Brain microvascular endothelial cell (primary cell): ENCODE measurements at regions not wholly inside any gene's neighbourhood (a gene's known extent, or its start where the extent isn't known, plus 50 kb on each side); places are given as distances from the start of the nearest gene placed in this dataset.

Experiments
- DNase-seq: peaks from one replicate; pipeline ENCODE4 v3.0.0-alpha.2; 2020
- H3K27ac ChIP-seq: fragments of 250-450 bp; sonication (Bioruptor Pico); 2 replicates; pipeline ENCODE4 v1.5.1; 2020; ENCODE audit warnings: mild to moderate bottlenecking, moderate library complexity
- H3K27me3 ChIP-seq: fragments of 250-450 bp; sonication (Bioruptor Pico); replicated peaks from 2 replicates; pipeline ENCODE4 v1.5.1; 2020; ENCODE audit warnings: mild to moderate bottlenecking
- H3K36me3 ChIP-seq: fragments of 250-450 bp; sonication (Bioruptor Pico); replicated peaks from 2 replicates; pipeline ENCODE4 v1.5.1; 2020; ENCODE audit warnings: mild to moderate bottlenecking
- H3K4me3 ChIP-seq: 2 replicates; pipeline ENCODE4 v1.5.1; 2011; ENCODE audit warnings: low read depth, mild to moderate bottlenecking, control low read depth, low read length, moderate library complexity
- in situ Hi-C: cut with HindIII; loops from 2 replicates; pipeline ENCODE4 v1.10.0; 2017; ENCODE audit warnings: low sequenced_read_pairs, low pct_ligation_motif_present
- TF ChIP-seq, protein P1 (sequence below): IDR thresholded peaks from 2 replicates; pipeline ENCODE4 v1.5.1; 2011; ENCODE audit warnings: low read depth, mild to moderate bottlenecking, moderate library complexity, low read length, control low read depth, inconsistent platforms; ENCODE audit errors: missing control alignments

DNA sequence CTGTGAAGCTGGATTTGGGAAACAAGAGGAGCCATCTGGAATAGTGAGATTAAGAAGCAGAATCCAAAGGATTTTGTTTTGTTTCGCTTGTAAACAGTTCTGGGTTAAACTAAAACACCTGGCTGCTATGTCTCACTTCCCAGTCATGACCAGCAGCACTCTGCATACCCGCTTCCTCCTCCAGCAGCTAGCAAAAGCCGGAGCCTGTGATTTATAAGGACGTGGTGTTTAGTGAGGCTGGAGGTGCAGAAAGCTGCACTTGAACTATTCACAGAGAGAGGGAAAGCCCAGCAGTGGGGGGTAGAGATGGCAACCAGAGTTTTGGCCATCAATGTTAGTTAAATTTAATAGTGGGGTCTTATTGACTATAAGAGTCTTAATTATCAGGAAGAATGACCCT, 240.2 kb downstream of the AJAP1 start:
- H3K36me3 ChIP-seq: no peaks in the 10 kb centered on the region
- H3K27ac ChIP-seq: no peak overlapping the region
- DNase-seq: no peak
- no peak overlapping the region for H3K4me3 ChIP-seq
- in situ Hi-C loops: no loop called here
- TF ChIP-seq, protein P1, sequence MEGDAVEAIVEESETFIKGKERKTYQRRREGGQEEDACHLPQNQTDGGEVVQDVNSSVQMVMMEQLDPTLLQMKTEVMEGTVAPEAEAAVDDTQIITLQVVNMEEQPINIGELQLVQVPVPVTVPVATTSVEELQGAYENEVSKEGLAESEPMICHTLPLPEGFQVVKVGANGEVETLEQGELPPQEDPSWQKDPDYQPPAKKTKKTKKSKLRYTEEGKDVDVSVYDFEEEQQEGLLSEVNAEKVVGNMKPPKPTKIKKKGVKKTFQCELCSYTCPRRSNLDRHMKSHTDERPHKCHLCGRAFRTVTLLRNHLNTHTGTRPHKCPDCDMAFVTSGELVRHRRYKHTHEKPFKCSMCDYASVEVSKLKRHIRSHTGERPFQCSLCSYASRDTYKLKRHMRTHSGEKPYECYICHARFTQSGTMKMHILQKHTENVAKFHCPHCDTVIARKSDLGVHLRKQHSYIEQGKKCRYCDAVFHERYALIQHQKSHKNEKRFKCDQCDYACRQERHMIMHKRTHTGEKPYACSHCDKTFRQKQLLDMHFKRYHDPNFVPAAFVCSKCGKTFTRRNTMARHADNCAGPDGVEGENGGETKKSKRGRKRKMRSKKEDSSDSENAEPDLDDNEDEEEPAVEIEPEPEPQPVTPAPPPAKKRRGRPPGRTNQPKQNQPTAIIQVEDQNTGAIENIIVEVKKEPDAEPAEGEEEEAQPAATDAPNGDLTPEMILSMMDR: no peak
- H3K27me3 ChIP-seq: no peaks in the 10 kb centered on the region

DNA sequence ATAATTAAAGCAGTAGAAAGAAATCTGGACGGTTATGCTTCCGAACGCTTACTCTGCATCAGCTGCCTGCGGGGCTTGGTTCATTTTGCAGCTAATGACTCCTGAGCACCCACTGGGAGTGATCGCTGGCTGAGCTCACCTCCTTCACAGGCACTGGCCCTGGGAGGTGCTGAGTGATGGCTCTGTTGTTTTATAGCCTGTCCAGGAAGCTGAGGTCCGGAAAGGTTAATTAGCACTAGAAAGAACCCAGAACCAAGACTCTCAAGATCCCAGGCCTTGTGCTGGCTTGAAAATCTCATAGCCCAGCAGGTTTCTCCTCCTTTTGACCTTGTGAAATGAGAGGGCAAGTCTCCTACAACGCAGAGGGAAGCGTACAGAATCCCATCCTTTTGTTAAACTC, 226.2 kb downstream of the AJAP1 start:
- TF ChIP-seq, protein P1: no peak
- H3K4me3 ChIP-seq: no peak overlapping the region
- H3K27ac ChIP-seq: no peak overlapping the region
- no peaks in the 10 kb centered on the region for H3K36me3 ChIP-seq
- in situ Hi-C loops: no loop called here
- no peaks in the 10 kb centered on the region for H3K27me3 ChIP-seq
- no peak for DNase-seq

DNA sequence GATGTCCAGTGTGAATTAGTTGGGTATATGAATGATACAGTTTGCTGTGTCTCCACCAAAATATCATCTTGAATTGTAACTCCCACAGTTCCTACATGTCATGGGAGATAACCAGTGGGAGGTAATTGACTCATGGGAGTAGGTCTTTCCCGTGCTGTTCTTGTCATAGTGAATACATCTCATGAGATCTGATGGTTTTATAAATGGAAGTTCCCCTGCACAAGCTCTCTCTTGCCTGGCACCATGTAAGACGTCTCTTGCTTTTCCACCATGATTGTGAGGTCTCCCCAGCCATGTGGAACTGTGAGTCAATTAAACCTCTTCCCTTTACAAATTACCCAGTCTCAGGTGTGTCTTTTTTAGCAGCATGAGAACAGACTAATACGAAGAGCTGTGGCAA, 223.0 kb downstream of the AJAP1 start:
- H3K36me3 ChIP-seq: no peaks in the 10 kb centered on the region
- TF ChIP-seq, protein P1: no peak
- no peak overlapping the region for H3K27ac ChIP-seq
- no peak overlapping the region for H3K4me3 ChIP-seq
- in situ Hi-C loops: no loop called here
- no peaks in the 10 kb centered on the region for H3K27me3 ChIP-seq
- DNase-seq: no peak

DNA sequence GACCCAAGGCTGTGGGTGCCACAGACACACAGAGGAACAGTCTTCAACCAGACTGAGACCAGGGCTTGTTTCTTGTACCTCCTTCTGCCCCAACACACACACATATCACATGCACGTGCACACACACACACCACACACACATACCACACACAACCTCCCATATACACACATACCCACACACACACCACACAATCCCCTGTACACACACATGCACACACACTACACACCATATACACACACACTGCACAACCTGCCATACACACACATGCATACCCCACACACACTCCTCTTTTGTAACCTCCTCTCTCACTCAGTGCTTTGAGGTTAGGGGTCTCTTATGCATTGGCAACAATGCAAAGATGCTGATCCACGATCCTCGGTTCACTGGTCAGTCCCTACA, 217.0 kb downstream of the AJAP1 start:
- in situ Hi-C loops: no loop called here
- DNase-seq: no peak
- Histone ChIP-seq H3K4me3 (no peak overlapping the region), H3K36me3 (no peaks in the 10 kb centered on the region), H3K27me3 (no peaks in the 10 kb centered on the region), H3K27ac (no peak overlapping the region)
- TF ChIP-seq, protein P1: no peak

DNA sequence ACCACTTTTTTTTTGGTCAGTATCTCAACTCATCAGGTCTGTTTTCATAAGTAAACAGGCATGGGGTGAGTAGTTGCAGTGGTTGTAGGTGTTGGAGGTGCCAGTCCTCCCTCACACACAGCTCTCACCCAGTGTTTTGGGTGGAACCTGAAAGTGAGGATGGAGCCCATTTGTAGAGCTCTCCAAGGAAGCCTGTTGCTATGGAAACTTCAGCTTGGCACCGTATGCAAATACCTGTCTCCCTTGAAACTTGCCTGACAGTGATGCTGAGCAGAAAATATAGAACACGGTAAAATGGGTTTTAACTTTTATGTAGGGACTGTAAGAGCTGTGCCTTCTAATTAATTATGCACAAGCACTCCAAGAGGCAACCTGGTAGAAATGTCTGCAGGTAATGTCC, 214.1 kb downstream of the AJAP1 start:
- TF ChIP-seq, protein P1: no peak
- Histone ChIP-seq H3K27me3 (no peaks in the 10 kb centered on the region), H3K27ac (no peak overlapping the region), H3K36me3 (no peaks in the 10 kb centered on the region), H3K4me3 (no peak overlapping the region)
- in situ Hi-C loops: no loop called here
- no peak for DNase-seq

DNA sequence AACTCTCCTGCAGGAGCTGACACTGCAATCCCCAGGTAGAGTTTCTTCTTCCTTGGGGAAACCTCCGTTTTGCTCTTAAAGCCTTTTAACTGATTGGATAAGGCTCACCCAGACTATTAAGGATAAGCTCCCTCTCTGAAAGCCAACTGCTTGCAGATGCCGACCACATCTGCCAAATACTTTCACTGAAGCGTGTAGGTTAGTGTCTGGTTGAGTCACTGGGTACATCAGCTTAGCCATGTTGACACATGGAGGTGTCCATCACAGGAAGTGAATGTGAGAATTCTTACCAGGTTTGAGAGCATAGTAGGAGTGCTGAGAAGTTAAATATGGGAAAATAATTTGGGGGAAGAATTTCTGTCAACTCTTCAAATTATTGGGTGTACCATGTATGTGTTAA, 202.0 kb downstream of the AJAP1 start:
- no peaks in the 10 kb centered on the region for H3K36me3 ChIP-seq
- H3K27ac ChIP-seq: no peak overlapping the region
- TF ChIP-seq, protein P1: no peak
- no peak for DNase-seq
- no peaks in the 10 kb centered on the region for H3K27me3 ChIP-seq
- no peak overlapping the region for H3K4me3 ChIP-seq
- in situ Hi-C loops: no loop called here
